ENCODE measurements at regions not wholly inside any gene's neighbourhood (a gene's known extent, or its start where the extent isn't known, plus 50 kb on each side); places are given as distances from the start of the nearest gene placed in this dataset.

- no peak overlapping the region for H3K4me3 ChIP-seq (ENCODE audit: insufficient read depth, low read depth, low read length)
- no peaks in the 10 kb centered on the region for H3K27me3 ChIP-seq (ENCODE audit: insufficient read depth, low read length)
- H3K36me3 Mint-ChIP-seq (ENCODE audit: low read depth, unreplicated experiment) = no peaks in the 10 kb centered on the region
- H4K20me1 ChIP-seq (ENCODE audit: insufficient read depth, low read length) = no peaks in the 10 kb centered on the region
- H3K4me2 ChIP-seq (ENCODE audit: low read length) = no peak overlapping the region
- H2AFZ ChIP-seq (ENCODE audit: low read depth, low read length) = no peak overlapping the region
- no peak for FAIRE-seq
- no peaks in the 10 kb centered on the region for H3K9me3 ChIP-seq (ENCODE audit: insufficient read depth, low read depth, low read length)
- no peak overlapping the region for H3K4me3 Mint-ChIP-seq (ENCODE audit: unreplicated experiment)
- peaks cover 2% of the 10 kb centered on the region for H3K27me3 Mint-ChIP-seq (ENCODE audit: low read depth, unreplicated experiment)
- H3K4me1 Mint-ChIP-seq (ENCODE audit: low read depth, unreplicated experiment) = peaks cover 3% of the 10 kb centered on the region
- DNase-seq (ENCODE audit: low read depth) = no peak
- H3K36me3 ChIP-seq (ENCODE audit: insufficient read depth, low read length) = no peaks in the 10 kb centered on the region
- no peak overlapping the region for H3K9ac ChIP-seq (ENCODE audit: low read length)
- TF ChIP-seq CTCF (IDR thresholded peaks at IDR 0.05; ENCODE audit: insufficient read depth, low read depth, low read length) (no peak), EZH2 (IDR thresholded peaks at IDR 0.05; ENCODE audit: insufficient read depth, low read length) (no peak)
- no peaks in the 10 kb centered on the region for H3K4me1 ChIP-seq (ENCODE audit: insufficient read depth, low read length)
- H3K27ac Mint-ChIP-seq (ENCODE audit: unreplicated experiment) = no peak overlapping the region
- H3K27ac ChIP-seq (ENCODE audit: low read depth, low read length) = no peak overlapping the region
- peaks cover 3% of the 10 kb centered on the region for H3K9me3 Mint-ChIP-seq (ENCODE audit: unreplicated experiment)
- H3K79me2 ChIP-seq (ENCODE audit: insufficient read depth, low read length) = no peaks in the 10 kb centered on the region
Measured at GRCh38 chr2:34789169-34789568, 1190.1 kb upstream of the FAM98A start.

GRCh38 chr2:34787341-34787740 lies 1188.2 kb upstream of the FAM98A start:
- H3K4me3 Mint-ChIP-seq (ENCODE audit: unreplicated experiment) = no peak overlapping the region
- no peak for TF ChIP-seq CTCF (IDR thresholded peaks at IDR 0.05; ENCODE audit: insufficient read depth, low read depth, low read length)
- no peak for TF ChIP-seq EZH2 (IDR thresholded peaks at IDR 0.05; ENCODE audit: insufficient read depth, low read length)
- no peak for FAIRE-seq

GRCh38 chr2:34785206-34785785 lies 1186.2 kb upstream of the FAM98A start:
- no peak overlapping the region for H3K4me3 ChIP-seq (ENCODE audit: insufficient read depth, low read depth, low read length)
- no peak for DNase-seq (ENCODE audit: low read depth)
- no peak for TF ChIP-seq CTCF (IDR thresholded peaks at IDR 0.05; ENCODE audit: insufficient read depth, low read depth, low read length)
- no peak for TF ChIP-seq EZH2 (IDR thresholded peaks at IDR 0.05; ENCODE audit: insufficient read depth, low read length)
- Mint-ChIP-seq H3K4me1 (ENCODE audit: low read depth, unreplicated experiment) (peaks cover 3% of the 10 kb centered on the region), H3K4me3 (ENCODE audit: unreplicated experiment) (no peak overlapping the region), H3K36me3 (ENCODE audit: low read depth, unreplicated experiment) (no peaks in the 10 kb centered on the region), H3K9me3 (ENCODE audit: unreplicated experiment) (no peaks in the 10 kb centered on the region), H3K27me3 (ENCODE audit: low read depth, unreplicated experiment) (no peaks in the 10 kb centered on the region), H3K27ac (ENCODE audit: unreplicated experiment) (no peak overlapping the region)
- no peaks in the 10 kb centered on the region for H4K20me1 ChIP-seq (ENCODE audit: insufficient read depth, low read length)
- no peak overlapping the region for H2AFZ ChIP-seq (ENCODE audit: low read depth, low read length)
- H3K27ac ChIP-seq (ENCODE audit: low read depth, low read length) = no peak overlapping the region
- H3K79me2 ChIP-seq (ENCODE audit: insufficient read depth, low read length) = no peaks in the 10 kb centered on the region
- H3K9me3 ChIP-seq (ENCODE audit: insufficient read depth, low read depth, low read length) = no peaks in the 10 kb centered on the region
- H3K4me2 ChIP-seq (ENCODE audit: low read length) = no peak overlapping the region
- H3K4me1 ChIP-seq (ENCODE audit: insufficient read depth, low read length) = no peaks in the 10 kb centered on the region
- no peaks in the 10 kb centered on the region for H3K36me3 ChIP-seq (ENCODE audit: insufficient read depth, low read length)
- H3K9ac ChIP-seq (ENCODE audit: low read length) = no peak overlapping the region
- H3K27me3 ChIP-seq (ENCODE audit: insufficient read depth, low read length) = no peaks in the 10 kb centered on the region
- no peak for FAIRE-seq

More at GRCh38 chr2:34787341-34787740, 1188.2 kb upstream of the FAM98A start:
- H3K9ac ChIP-seq (ENCODE audit: low read length) = no peak overlapping the region
- no peak overlapping the region for H2AFZ ChIP-seq (ENCODE audit: low read depth, low read length)
- no peak for DNase-seq (ENCODE audit: low read depth)
- no peak overlapping the region for H3K4me3 ChIP-seq (ENCODE audit: insufficient read depth, low read depth, low read length)
- no peaks in the 10 kb centered on the region for H4K20me1 ChIP-seq (ENCODE audit: insufficient read depth, low read length)
- no peak overlapping the region for H3K27ac ChIP-seq (ENCODE audit: low read depth, low read length)
- Mint-ChIP-seq H3K9me3 (ENCODE audit: unreplicated experiment) (peaks cover 3% of the 10 kb centered on the region), H3K27me3 (ENCODE audit: low read depth, unreplicated experiment) (peaks cover 2% of the 10 kb centered on the region), H3K36me3 (ENCODE audit: low read depth, unreplicated experiment) (no peaks in the 10 kb centered on the region), H3K27ac (ENCODE audit: unreplicated experiment) (no peak overlapping the region), H3K4me1 (ENCODE audit: low read depth, unreplicated experiment) (peaks cover 3% of the 10 kb centered on the region)
- no peaks in the 10 kb centered on the region for H3K27me3 ChIP-seq (ENCODE audit: insufficient read depth, low read length)
- H3K4me1 ChIP-seq (ENCODE audit: insufficient read depth, low read length) = no peaks in the 10 kb centered on the region
- no peaks in the 10 kb centered on the region for H3K79me2 ChIP-seq (ENCODE audit: insufficient read depth, low read length)
- H3K36me3 ChIP-seq (ENCODE audit: insufficient read depth, low read length) = no peaks in the 10 kb centered on the region
- no peak overlapping the region for H3K4me2 ChIP-seq (ENCODE audit: low read length)
- H3K9me3 ChIP-seq (ENCODE audit: insufficient read depth, low read depth, low read length) = no peaks in the 10 kb centered on the region
